Upper lobe of left lung (tissue), 6 donors: ENCODE measurements at regions not wholly inside any gene's neighbourhood (a gene's known extent, or its start where the extent isn't known, plus 50 kb on each side); places are given as distances from the start of the nearest gene placed in this dataset.

Source experiments
- ATAC-seq, 2 donors: fragments of 200-7000 bp; cut with Tn5 transposase; one replicate each; pipeline ENCODE4 v1.9.1; 2022; ENCODE audit warnings: mild to moderate bottlenecking in 2 of 2, moderate library complexity in 2 of 2; ENCODE audit not compliant: low FRiP score in 2 of 2
- DNase-seq, 2 donors: peaks; one replicate each; pipeline ENCODE4 v3.0.0-alpha.2; 2019 to 2020
- H3K27ac ChIP-seq, 4 donors: fragments of 200-600 bp; sonication (generic); one replicate each; pipeline ENCODE4 v1.5.1; 2016 to 2019
- H3K27me3 ChIP-seq, 4 donors: fragments of 200-600 bp; sonication (generic); one replicate each; pipeline ENCODE4 v1.5.1; 2017 to 2019
- H3K36me3 ChIP-seq, 4 donors: fragments of 200-600 bp; sonication (generic); one replicate each; pipeline ENCODE4 v1.5.1; 2016 to 2019
- H3K4me1 ChIP-seq, 4 donors: fragments of 200-600 bp; sonication (generic); one replicate each; pipeline ENCODE4 v1.5.1; 2018 to 2019
- H3K4me3 ChIP-seq, 4 donors: fragments of 200-600 bp; sonication (generic); one replicate each; pipeline ENCODE4 v1.5.1; 2017 to 2019; ENCODE audit warnings: mild to moderate bottlenecking in 2 of 4, moderate library complexity in 1 of 4
- H3K9me3 ChIP-seq, 4 donors: fragments of 200-600 bp; sonication (generic); one replicate each; pipeline ENCODE4 v1.5.1; 2018 to 2019
- EP300 ChIP-seq, 4 donors: sonication (generic); formaldehyde crosslinking; IDR thresholded peaks; one replicate each; pipeline ENCODE4 v1.5.1; 2017; ENCODE audit warnings: antibody characterized with exemption in 4 of 4, control low read depth in 2 of 4
- POLR2A ChIP-seq, 4 donors: fragments of 450-650 bp; IDR thresholded peaks; one replicate each; pipeline ENCODE4 v1.5.1; 2016 to 2017; ENCODE audit warnings: antibody characterized with exemption in 4 of 4, mild to moderate bottlenecking in 2 of 4
- POLR2AphosphoS5 ChIP-seq, 2 donors: sonication (generic); formaldehyde crosslinking; IDR thresholded peaks; one replicate each; pipeline ENCODE4 v1.5.1; 2017; ENCODE audit warnings: antibody characterized with exemption in 2 of 2
- WGBS, 2 donors: methylation state at CpG; one replicate each; pipeline ENCODE4 v1.1.5; 2017 to 2018; 5-methylcytosine and 5-hydroxymethylcytosine counted together
- TF ChIP-seq, protein P1 (sequence below), 6 experiments: fragments of 450-650 bp in 4 of 6; fragments of 200-600 bp in 2 of 6; sonication (generic) in 2 of 6; IDR thresholded peaks; one replicate each; pipeline ENCODE4 v1.5.1; 2016 to 2019; ENCODE audit warnings: antibody characterized with exemption in 6 of 6
- donor health status: DM: no; HTN: no; CAD: no; lungs with moderate emphysema.
- donor health status: DM: no; HTN: yes; CAD: no; lungs with severe emphysema.

DNA sequence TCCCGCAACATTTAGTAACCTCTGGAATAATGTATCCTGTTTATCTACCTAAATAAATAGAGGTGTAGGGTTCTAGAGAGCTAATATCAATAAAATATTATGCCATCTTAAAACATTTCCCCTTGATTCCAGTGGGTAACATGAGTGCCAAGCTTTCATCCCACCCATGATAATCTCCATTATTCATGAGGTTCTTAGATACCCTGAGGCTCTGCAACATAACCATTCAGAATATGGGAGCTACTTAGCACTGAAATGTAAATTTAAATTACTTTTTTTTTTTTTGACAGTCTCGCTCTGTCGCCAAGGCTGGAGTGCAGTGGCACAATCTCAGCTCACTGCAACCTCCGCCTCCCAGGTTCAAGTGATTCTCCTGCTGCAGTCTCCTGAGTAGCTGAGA lies 832.7 kb downstream of the BRINP3 start:
- Histone ChIP-seq H3K27me3 (no peaks in the 10 kb centered on the region), H3K36me3 (no peaks in the 10 kb centered on the region), H3K27ac (no peak overlapping the region), H3K9me3 (no peaks in the 10 kb centered on the region), H3K4me3 (no peak overlapping the region), H3K4me1 (no peaks in the 10 kb centered on the region)
- 93 to 97% methylated on average over 4 of the region's 4 CpGs for WGBS, 2 donors
- DNase-seq (no peak), ATAC-seq (no peak)
- TF ChIP-seq EP300 (IDR thresholded peaks at IDR 0.05) (no peak), POLR2AphosphoS5 (IDR thresholded peaks at IDR 0.05) (no peak), POLR2A (IDR thresholded peaks at IDR 0.05) (no peak)
- TF ChIP-seq, protein P1, sequence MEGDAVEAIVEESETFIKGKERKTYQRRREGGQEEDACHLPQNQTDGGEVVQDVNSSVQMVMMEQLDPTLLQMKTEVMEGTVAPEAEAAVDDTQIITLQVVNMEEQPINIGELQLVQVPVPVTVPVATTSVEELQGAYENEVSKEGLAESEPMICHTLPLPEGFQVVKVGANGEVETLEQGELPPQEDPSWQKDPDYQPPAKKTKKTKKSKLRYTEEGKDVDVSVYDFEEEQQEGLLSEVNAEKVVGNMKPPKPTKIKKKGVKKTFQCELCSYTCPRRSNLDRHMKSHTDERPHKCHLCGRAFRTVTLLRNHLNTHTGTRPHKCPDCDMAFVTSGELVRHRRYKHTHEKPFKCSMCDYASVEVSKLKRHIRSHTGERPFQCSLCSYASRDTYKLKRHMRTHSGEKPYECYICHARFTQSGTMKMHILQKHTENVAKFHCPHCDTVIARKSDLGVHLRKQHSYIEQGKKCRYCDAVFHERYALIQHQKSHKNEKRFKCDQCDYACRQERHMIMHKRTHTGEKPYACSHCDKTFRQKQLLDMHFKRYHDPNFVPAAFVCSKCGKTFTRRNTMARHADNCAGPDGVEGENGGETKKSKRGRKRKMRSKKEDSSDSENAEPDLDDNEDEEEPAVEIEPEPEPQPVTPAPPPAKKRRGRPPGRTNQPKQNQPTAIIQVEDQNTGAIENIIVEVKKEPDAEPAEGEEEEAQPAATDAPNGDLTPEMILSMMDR (IDR thresholded peaks at IDR 0.05), result no peak

DNA sequence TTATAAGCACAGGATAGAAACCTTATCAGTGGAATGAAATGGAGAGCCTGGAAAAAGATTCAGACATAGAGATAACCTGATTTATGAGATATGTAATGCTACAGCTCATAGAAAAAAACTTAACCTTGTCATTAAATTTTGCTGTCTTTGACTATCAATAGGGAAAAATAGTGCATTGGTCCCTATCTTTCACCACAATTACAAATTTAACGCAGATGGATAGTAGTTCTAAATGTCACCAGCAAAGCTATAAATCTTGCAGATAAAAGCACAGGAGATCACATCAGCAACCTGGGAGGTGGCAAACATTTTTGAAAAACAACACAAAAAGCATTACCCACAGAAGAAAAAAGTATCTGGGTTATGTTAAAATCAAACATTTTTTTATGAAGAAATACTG lies 831.6 kb downstream of the BRINP3 start:
- 90 to 100% methylated on average over 1 of the region's 1 CpG for WGBS, 2 donors
- Histone ChIP-seq H3K27me3 (no peaks in the 10 kb centered on the region), H3K36me3 (no peaks in the 10 kb centered on the region), H3K4me1 (no peaks in the 10 kb centered on the region), H3K9me3 (no peaks in the 10 kb centered on the region), H3K4me3 (no peak overlapping the region), H3K27ac (no peak overlapping the region)
- DNase-seq, result no peak
- TF ChIP-seq, protein P1 (IDR thresholded peaks at IDR 0.05), result no peak
- TF ChIP-seq EP300 (IDR thresholded peaks at IDR 0.05) (no peak), POLR2A (IDR thresholded peaks at IDR 0.05) (no peak), POLR2AphosphoS5 (IDR thresholded peaks at IDR 0.05) (no peak)
- no peak for ATAC-seq

DNA sequence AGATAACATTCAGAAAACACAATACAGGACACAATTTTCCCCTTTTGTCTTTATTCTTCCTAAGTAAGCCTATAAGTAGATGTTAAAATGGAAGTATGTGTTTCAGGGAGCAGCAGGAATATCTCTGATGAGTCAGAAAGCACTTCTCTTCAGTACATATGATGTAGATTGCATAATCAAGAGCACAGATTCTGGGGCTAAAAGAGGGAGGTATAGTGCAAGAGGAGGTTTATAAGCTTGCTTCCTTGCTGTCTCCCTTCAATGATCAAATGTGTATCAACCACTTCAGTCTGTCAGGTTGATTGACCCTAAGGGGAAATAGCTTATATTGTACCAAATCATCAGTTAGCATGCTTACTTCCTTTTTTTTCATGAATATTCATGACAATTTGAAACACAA lies 822.8 kb downstream of the BRINP3 start:
- Histone ChIP-seq H3K4me1 (no peaks in the 10 kb centered on the region), H3K4me3 (no peak overlapping the region), H3K27me3 (no peaks in the 10 kb centered on the region), H3K27ac (no peak overlapping the region), H3K36me3 (no peaks in the 10 kb centered on the region), H3K9me3 (no peaks in the 10 kb centered on the region)
- TF ChIP-seq POLR2AphosphoS5 (IDR thresholded peaks at IDR 0.05) (no peak), POLR2A (IDR thresholded peaks at IDR 0.05) (no peak), EP300 (IDR thresholded peaks at IDR 0.05) (no peak)
- TF ChIP-seq, protein P1 (IDR thresholded peaks at IDR 0.05), result no peak
- ATAC-seq (no peak), DNase-seq (no peak)

DNA sequence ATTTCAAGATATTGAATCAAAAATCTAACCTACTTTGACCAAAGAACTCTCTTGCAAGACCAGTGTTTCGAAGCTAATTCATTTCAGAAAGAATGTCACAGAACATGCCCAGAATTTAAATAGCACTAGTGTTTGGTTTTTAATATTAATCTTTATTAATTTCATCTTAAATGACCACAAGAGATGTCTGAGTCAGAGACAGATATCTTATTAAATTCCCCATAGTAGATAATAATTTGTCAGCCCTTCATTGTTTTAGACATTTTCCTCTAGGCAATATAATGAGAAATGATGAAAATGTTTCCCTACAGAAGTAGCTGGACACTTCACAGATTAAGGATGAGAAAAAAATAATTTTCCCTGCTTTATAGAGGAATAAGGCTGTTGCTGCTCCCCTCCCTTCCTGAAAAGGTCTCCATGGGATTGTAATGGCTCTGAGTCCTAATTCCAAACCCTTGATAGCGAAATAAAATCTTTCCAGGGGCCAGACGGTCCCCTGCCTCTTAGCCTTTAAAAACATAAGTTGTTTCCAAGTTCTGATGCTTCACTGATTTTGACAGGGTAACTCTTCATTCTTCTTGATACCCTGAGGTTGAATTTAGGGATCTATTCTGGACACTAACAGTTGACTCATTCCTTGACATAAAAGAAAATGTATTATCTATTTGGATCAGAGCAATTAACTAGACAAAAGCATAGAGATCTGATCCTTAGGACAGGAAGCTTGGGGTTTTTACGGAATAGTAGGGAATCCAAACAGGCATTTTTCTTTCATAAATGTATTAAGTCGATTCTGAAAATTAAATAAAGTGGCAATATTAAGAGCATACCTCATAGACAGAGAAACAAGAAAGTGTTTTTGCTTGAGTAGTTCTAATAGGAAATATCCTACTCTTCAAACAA lies 820.8 kb downstream of the BRINP3 start:
- Histone ChIP-seq H3K27me3 (no peaks in the 10 kb centered on the region), H3K9me3 (no peaks in the 10 kb centered on the region), H3K4me1 (no peaks in the 10 kb centered on the region), H3K36me3 (no peaks in the 10 kb centered on the region), H3K4me3 (no peak overlapping the region), H3K27ac (no peak overlapping the region)
- WGBS, 2 donors, result 71 to 75% methylated on average over 5 of the region's 5 CpGs
- TF ChIP-seq EP300 (IDR thresholded peaks at IDR 0.05) (no peak), POLR2A (IDR thresholded peaks at IDR 0.05) (no peak), POLR2AphosphoS5 (IDR thresholded peaks at IDR 0.05) (no peak)
- TF ChIP-seq, protein P1 (IDR thresholded peaks at IDR 0.05), result no peak
- no peak for DNase-seq
- ATAC-seq, result no peak

DNA sequence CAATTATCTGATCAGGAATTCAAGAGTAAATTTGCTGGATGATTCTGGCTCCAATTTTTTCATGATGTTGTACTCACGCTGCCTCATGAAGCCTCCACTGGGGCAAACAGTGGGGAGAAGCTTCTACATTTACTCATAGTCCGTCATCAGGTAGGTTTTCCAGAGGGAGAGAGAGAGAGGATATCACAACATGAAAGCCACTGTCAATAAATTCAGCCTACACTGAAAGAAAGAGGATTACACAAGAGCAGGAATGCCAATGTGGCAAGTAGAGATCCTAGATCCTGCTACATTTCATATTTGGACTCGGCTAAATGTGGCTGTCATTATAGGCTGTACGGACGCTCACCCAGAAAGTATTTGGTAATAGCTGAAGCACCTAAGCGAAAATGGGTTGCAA lies 819.9 kb downstream of the BRINP3 start:
- H3K36me3 ChIP-seq, result no peaks in the 10 kb centered on the region
- 78 to 86% methylated on average over 6 of the region's 6 CpGs for WGBS, 2 donors
- no peaks in the 10 kb centered on the region for H3K27me3 ChIP-seq

More for the DNA sequence above, 819.9 kb downstream of the BRINP3 start:
- Histone ChIP-seq H3K9me3 (no peaks in the 10 kb centered on the region), H3K4me3 (no peak overlapping the region), H3K4me1 (no peaks in the 10 kb centered on the region), H3K27ac (no peak overlapping the region)
- DNase-seq (no peak), ATAC-seq (no peak)
- TF ChIP-seq POLR2AphosphoS5 (IDR thresholded peaks at IDR 0.05) (no peak), EP300 (IDR thresholded peaks at IDR 0.05) (no peak), POLR2A (IDR thresholded peaks at IDR 0.05) (no peak)
- TF ChIP-seq, protein P1 (IDR thresholded peaks at IDR 0.05), result no peak
